Subcutaneous abdominal adipose tissue (tissue), 5 donors: ENCODE measurements at regions not wholly inside any gene's neighbourhood (a gene's known extent, or its start where the extent isn't known, plus 50 kb on each side); places are given as distances from the start of the nearest gene placed in this dataset.

Experiments used
- H3K27ac ChIP-seq: one replicate; pipeline ENCODE4 v1.7.0; 2013; ENCODE audit warnings: low read depth, mild to moderate bottlenecking, inconsistent platforms, low read length, moderate library complexity
- H3K27me3 ChIP-seq, 5 donors: one replicate each; pipeline ENCODE4 v1.7.0; 2013; ENCODE audit warnings: low read length in 5 of 5, inconsistent platforms in 1 of 5; ENCODE audit not compliant: control insufficient read depth in 5 of 5, insufficient read depth in 4 of 5
- H3K36me3 ChIP-seq, 5 donors: one replicate each; pipeline ENCODE4 v1.7.0; 2013; ENCODE audit warnings: low read length in 5 of 5; ENCODE audit not compliant: control insufficient read depth in 5 of 5, insufficient read depth in 5 of 5
- H3K4me1 ChIP-seq, 5 donors: one replicate each; pipeline ENCODE4 v1.7.0; 2013; ENCODE audit warnings: low read length in 5 of 5, mild to moderate bottlenecking in 3 of 5, moderate library complexity in 1 of 5; ENCODE audit not compliant: control insufficient read depth in 5 of 5, insufficient read depth in 5 of 5
- H3K4me3 ChIP-seq, 5 donors: one replicate each; pipeline ENCODE4 v1.7.0; 2013; ENCODE audit warnings: low read length in 5 of 5, low read depth in 1 of 5
- H3K9ac ChIP-seq, 5 donors: one replicate each; pipeline ENCODE4 v1.7.0; 2013; ENCODE audit warnings: low read length in 5 of 5, mild to moderate bottlenecking in 4 of 5, moderate library complexity in 3 of 5
- H3K9me3 ChIP-seq, 5 donors: one replicate each; pipeline ENCODE4 v1.7.0; 2013; ENCODE audit warnings: low read length in 5 of 5; ENCODE audit not compliant: control insufficient read depth in 5 of 5
- donor health status: healthy.
- donor health status: healthy.
- donor health status: healthy.
- donor health status: healthy.
- donor health status: healthy.

DNA sequence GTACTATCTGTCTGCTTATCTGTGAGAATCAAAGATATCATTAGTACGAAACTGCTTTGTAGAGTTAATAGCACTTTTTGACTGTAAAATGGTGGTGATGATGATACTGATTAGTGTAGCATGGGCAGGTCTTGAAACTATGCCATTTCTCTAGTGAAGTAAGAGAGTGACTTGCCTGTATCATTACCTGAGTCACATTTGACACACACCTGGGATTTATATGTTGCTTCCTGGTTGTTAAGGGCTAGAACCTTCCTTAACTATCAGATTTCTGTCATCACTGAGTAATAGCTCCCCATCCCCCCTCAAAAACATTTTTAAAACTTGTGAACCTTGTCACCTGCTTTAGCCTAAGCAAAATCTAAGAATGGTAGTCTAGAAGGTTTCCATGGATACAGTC is 135.6 kb upstream of the RORB start:
- Histone ChIP-seq H3K9me3 (no peaks in the 10 kb centered on the region), H3K4me3 (no peak overlapping the region), H3K36me3 (no peaks in the 10 kb centered on the region), H3K27me3 (no peaks in the 10 kb centered on the region), H3K9ac (no peak overlapping the region), H3K4me1 (no peaks in the 10 kb centered on the region), H3K27ac (no peak overlapping the region)

DNA sequence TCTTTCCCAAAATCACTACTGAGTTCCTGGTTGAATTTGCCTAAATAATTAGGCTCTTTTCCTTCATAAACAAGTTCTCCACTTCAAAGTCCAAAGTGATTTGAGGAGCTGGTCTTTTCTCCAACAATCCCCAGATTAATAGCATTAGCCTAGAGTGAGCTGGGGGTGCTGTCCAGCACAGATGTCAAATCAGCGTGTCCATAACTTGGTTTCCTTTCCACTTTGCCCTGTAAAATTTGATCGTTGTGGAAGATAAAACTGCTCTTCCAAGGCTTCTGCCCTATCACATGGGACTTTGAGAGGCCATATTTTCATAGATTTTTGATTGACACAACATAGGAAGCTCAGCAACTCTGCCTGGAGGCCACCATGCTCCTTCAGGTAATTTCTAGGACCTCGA is 134.7 kb upstream of the RORB start:
- H3K9me3 ChIP-seq = no peaks in the 10 kb centered on the region
- H3K27ac ChIP-seq = no peak overlapping the region

DNA sequence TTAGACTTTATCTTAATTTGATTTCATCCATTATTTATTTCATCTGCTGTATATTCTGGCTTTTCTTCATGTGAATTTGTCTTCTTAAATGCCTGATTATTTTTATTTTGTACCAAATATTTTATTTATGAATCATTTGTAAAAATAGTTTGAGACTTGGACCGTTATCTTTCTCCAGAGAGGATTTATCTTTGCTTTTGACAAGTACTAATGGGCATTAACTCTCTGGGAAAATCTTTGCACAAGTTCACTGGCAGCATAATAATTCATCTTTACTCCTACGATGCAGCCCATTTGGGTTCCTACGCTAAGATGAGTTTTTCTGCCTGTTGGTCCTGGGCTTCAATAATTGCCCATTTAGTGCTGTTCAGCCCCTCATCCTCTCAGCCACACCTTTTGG is 131.0 kb upstream of the RORB start:
- H3K4me3 ChIP-seq = no peak overlapping the region
- no peaks in the 10 kb centered on the region for H3K36me3 ChIP-seq
- H3K4me1 ChIP-seq = no peaks in the 10 kb centered on the region
- H3K27me3 ChIP-seq = no peaks in the 10 kb centered on the region
- no peaks in the 10 kb centered on the region for H3K9me3 ChIP-seq
- no peak overlapping the region for H3K27ac ChIP-seq
- H3K9ac ChIP-seq = no peak overlapping the region

More for the DNA sequence above, 134.7 kb upstream of the RORB start:
- Histone ChIP-seq H3K27me3 (no peaks in the 10 kb centered on the region), H3K4me1 (no peaks in the 10 kb centered on the region), H3K9ac (no peak overlapping the region), H3K4me3 (no peak overlapping the region), H3K36me3 (no peaks in the 10 kb centered on the region)

DNA sequence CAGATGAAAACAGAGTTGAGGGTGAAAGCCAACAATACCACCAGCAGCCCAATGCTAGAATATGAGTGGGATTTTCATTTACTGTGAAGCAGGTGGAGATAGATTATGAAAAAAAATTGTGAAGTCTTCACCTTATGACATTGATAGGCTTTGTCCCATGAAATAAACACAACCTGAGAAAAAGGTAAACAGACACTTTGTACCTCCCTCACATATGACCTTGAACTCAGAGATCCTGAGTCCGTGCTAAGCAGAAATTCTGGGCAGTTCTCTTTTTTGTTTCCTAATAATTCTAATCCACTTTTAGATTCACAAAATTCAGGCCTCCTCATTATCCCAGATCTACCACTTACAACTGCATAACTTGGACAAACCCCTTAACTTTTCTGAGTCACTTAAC is 127.3 kb upstream of the RORB start:
- no peaks in the 10 kb centered on the region for H3K4me1 ChIP-seq
- H3K4me3 ChIP-seq = no peak overlapping the region
- H3K9ac ChIP-seq = no peak overlapping the region
- no peaks in the 10 kb centered on the region for H3K36me3 ChIP-seq
- H3K27ac ChIP-seq = no peak overlapping the region
- no peaks in the 10 kb centered on the region for H3K27me3 ChIP-seq
- H3K9me3 ChIP-seq = no peaks in the 10 kb centered on the region

DNA sequence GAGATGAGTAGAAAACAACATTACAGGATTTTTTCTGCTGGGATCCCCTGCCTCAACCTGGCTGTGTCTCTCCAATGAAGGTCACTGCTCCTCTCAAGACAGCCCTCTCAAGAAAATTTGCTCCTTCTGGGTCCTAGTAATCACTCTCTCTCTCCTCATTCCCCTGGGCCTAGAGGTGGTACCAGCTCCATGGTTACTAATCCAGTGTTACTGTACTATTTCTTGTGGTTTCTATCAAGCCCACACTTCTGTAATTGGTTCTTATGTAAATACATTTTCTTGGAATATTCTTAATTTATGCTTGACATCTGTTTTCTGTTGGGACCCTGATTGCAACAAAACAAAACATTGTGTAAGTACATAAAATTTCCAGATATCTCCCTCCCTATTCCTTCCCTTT is 123.8 kb upstream of the RORB start:
- no peaks in the 10 kb centered on the region for H3K36me3 ChIP-seq
- no peak overlapping the region for H3K4me3 ChIP-seq
- H3K27ac ChIP-seq = no peak overlapping the region
- no peaks in the 10 kb centered on the region for H3K4me1 ChIP-seq
- no peaks in the 10 kb centered on the region for H3K27me3 ChIP-seq
- H3K9ac ChIP-seq = no peak overlapping the region
- H3K9me3 ChIP-seq = no peaks in the 10 kb centered on the region

DNA sequence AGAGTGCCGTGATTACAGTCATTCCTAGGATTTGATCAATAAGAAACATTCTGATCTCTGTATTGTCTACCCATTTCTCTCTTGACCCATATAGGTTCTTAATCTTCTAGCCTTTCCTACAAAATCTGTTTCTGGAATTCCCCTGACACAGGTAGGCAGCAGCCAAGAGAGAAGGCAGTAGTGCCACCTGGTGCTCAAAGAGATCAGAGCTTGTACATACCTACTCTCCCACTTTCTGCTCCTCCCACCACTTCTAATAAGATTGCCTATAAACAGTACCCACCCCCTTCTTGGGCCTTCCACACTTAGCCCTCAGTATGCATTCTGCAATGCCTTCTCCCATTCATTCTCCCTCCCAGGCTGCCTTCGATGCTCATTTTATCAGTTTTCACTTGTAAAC is 117.4 kb upstream of the RORB start:
- H3K27ac ChIP-seq = no peak overlapping the region
- no peaks in the 10 kb centered on the region for H3K9me3 ChIP-seq
- H3K4me1 ChIP-seq = no peaks in the 10 kb centered on the region
- H3K9ac ChIP-seq = no peak overlapping the region
- H3K4me3 ChIP-seq = no peak overlapping the region
- H3K36me3 ChIP-seq = no peaks in the 10 kb centered on the region
- H3K27me3 ChIP-seq = no peaks in the 10 kb centered on the region

DNA sequence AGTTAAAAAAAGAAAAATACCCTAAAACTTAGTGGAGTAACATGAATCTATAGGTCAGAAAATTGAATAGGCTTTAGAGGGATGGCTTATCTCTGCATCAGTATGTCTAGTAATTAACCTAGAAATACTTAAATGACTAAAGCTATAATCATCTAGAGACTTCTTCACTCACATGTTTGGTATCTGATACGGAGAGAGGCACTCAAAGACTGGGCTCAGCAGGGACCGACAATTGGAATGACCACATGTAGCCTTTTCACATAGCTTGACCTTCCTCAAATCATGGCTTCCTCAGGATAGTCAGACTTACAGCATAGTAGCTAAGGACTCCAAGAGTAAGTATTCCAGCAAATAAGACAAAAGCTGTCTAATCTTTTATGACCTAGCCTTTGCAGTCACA is 105.3 kb upstream of the RORB start:
- Histone ChIP-seq H3K36me3 (no peaks in the 10 kb centered on the region), H3K9me3 (peaks cover 0 to 3% (median 0%) of the 10 kb centered on the region in 5 donors), H3K9ac (no peak overlapping the region), H3K4me1 (no peaks in the 10 kb centered on the region), H3K27ac (no peak overlapping the region), H3K4me3 (no peak overlapping the region), H3K27me3 (no peaks in the 10 kb centered on the region)

DNA sequence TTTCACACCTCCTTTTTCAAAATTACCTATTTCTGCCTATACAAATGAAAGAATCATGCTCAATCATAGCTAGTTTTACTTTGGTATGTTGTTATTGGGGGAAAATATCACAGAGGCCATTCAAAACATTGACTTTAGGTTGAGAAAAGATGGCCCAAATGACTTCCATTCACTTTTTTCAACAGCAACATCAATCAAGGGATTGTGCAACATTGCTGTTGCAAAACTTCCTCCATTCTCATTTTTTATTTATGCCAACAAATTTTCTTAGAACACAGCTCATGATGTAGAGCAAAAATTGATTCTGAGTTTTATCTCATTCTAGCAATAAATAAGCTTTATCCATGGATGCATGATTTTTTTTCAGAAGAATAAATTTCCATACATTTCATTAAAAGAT is 93.6 kb upstream of the RORB start:
- no peaks in the 10 kb centered on the region for H3K36me3 ChIP-seq
- no peak overlapping the region for H3K27ac ChIP-seq
- H3K4me1 ChIP-seq = no peaks in the 10 kb centered on the region
- no peak overlapping the region for H3K9ac ChIP-seq
- H3K9me3 ChIP-seq = peaks cover 0 to 8% (median 7%) of the 10 kb centered on the region in 5 donors
- H3K4me3 ChIP-seq = no peak overlapping the region
- no peaks in the 10 kb centered on the region for H3K27me3 ChIP-seq

DNA sequence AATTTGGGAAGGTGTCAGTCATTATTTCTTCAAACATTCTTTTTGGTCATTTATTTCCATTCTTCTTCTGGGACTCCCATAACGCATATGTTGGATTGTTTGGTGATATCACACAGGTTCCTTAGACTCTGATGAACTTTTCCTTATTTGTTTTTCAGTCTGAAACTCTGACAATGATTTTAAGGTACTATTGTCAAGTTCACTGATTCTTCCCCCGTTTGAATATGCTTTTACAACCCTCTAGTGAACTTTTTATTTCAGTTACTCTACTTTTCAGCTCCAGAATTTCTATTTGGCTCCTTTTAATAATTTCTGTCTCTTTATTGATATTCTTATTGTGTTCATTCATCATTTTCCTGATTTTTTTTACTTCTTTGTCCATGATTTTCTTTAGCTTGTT is 92.5 kb upstream of the RORB start:
- Histone ChIP-seq H3K27me3 (no peaks in the 10 kb centered on the region), H3K36me3 (no peaks in the 10 kb centered on the region)

DNA sequence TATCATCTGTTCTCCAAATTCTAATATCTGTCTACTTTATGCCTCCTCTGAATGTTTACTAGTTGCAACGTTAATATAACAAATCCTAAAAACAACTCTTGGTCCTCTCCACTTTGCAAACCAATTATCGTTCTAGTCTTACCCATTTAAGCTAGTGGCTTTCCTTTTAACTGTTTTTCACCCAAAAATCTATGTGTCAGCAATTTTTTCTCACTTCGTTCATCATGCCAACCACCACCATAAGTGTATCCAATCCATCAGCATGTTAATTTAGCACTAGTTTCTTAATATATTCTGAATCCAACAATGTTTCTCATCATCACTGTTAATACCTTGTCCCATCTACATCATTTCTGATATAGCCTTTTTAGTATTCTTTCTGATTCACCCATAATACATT is 90.0 kb upstream of the RORB start:
- H3K27ac ChIP-seq = no peak overlapping the region
- H3K36me3 ChIP-seq = no peaks in the 10 kb centered on the region
- H3K4me3 ChIP-seq = no peak overlapping the region
- no peak overlapping the region for H3K9ac ChIP-seq
- no peaks in the 10 kb centered on the region for H3K27me3 ChIP-seq
- no peaks in the 10 kb centered on the region for H3K4me1 ChIP-seq
- peaks cover 0 to 8% (median 7%) of the 10 kb centered on the region in 5 donors for H3K9me3 ChIP-seq

More for the DNA sequence above, 92.5 kb upstream of the RORB start:
- no peak overlapping the region for H3K9ac ChIP-seq
- no peak overlapping the region for H3K4me3 ChIP-seq
- no peak overlapping the region for H3K27ac ChIP-seq
- peaks cover 0 to 8% (median 7%) of the 10 kb centered on the region in 5 donors for H3K9me3 ChIP-seq
- H3K4me1 ChIP-seq = no peaks in the 10 kb centered on the region
